HepG2 (cell line): ENCODE measurements at regions not wholly inside any gene's neighbourhood (a gene's known extent, or its start where the extent isn't known, plus 50 kb on each side); places are given as distances from the start of the nearest gene placed in this dataset.

Source experiments
- ATAC-seq: fragments of 200-7000 bp; cut with Tn5 transposase; 3 replicates; pipeline ENCODE4 v1.9.1; 2020; ENCODE audit warnings: mild to moderate bottlenecking, moderate library complexity
- BruUV-seq: library from RNA; stranded (reverse); fragments of 400-500 nt; replicated peaks from 2 replicates; lab custom pipeline; 2021; lab: Mats Ljungman, UMichigan
- CTCF ChIA-PET: fragments of 300-600 bp; formaldehyde crosslinking; extraction: SDS; loops from one replicate; lab custom pipeline; 2021; ENCODE audit warnings: low total read pairs, inconsistent platforms, low intra/inter-chr PET ratio; lab: Yijun Ruan, JAX
- POLR2A ChIA-PET: fragments of 350-600 bp; sonication (Branson Sonifier 250); formaldehyde crosslinking; loops from one replicate; lab custom pipeline; 2020; ENCODE audit warnings: antibody characterized with exemption, inconsistent platforms; lab: Yijun Ruan, JAX
- DNase-seq: peaks from one replicate; pipeline ENCODE4 v3.0.0-alpha.2; 2015; ENCODE audit warnings: low spot score
- FAIRE-seq: peaks from 3 replicates; lab custom pipeline; 2011; peaks lifted over from hg19 to GRCh38; lab: Jason Lieb, UNC
- H2AFZ ChIP-seq: one replicate; pipeline ENCODE4 v1.6.1; 2011; ENCODE audit warnings: low read length, inconsistent platforms
- H3K27ac ChIP-seq: fragments of 300-600 bp; 3 replicates; pipeline ENCODE4 v1.8.0; 2011; ENCODE audit warnings: mixed run types, mild to moderate bottlenecking, mixed read lengths, low read length, inconsistent platforms; ENCODE audit not compliant: insufficient read depth; ENCODE audit errors: extremely low read length
- H3K27me3 ChIP-seq, 2 experiments: fragments of 200-600 bp in 1 of 2; 2 replicates in 1 of 2; 3 replicates in 1 of 2; pipeline versions ENCODE4 v1.6.0 to v1.8.0; 2011; ENCODE audit warnings: low read length in 2 of 2, mild to moderate bottlenecking in 2 of 2, moderate library complexity in 2 of 2, inconsistent platforms in 1 of 2; ENCODE audit not compliant: insufficient read depth in 2 of 2, control insufficient read depth in 1 of 2
- H3K36me3 ChIP-seq, 2 experiments: fragments of 200-600 bp in 1 of 2; replicated peaks in 1 of 2; 2 replicates in 1 of 2; 3 replicates in 1 of 2; pipeline versions ENCODE4 v1.5.1 to v1.8.0; 2011; ENCODE audit warnings: low read length in 2 of 2, inconsistent platforms in 1 of 2; ENCODE audit not compliant: insufficient read depth in 2 of 2, control insufficient read depth in 1 of 2
- H3K4me1 ChIP-seq: 2 replicates; pipeline ENCODE4 v1.5.1; 2012; ENCODE audit warnings: low read length, inconsistent platforms; ENCODE audit not compliant: insufficient read depth
- H3K4me2 ChIP-seq: 2 replicates; pipeline ENCODE4 v1.6.0; 2011; ENCODE audit warnings: low read depth, low read length, inconsistent platforms
- H3K4me3 ChIP-seq, 3 experiments: fragments of 200-600 bp in 1 of 3; sonication (generic), shearing (Covaris generic) in 1 of 3; replicated peaks in 1 of 3; 2 replicates each; pipeline ENCODE4 v1.5.1; 2011 to 2016; ENCODE audit warnings: low read length in 3 of 3, inconsistent platforms in 2 of 3, low read depth in 2 of 3, mild to moderate bottlenecking in 2 of 3, control low read depth in 1 of 3, mixed read lengths in 1 of 3; ENCODE audit not compliant: insufficient read depth in 1 of 3
- H3K79me2 ChIP-seq: one replicate; pipeline ENCODE4 v1.6.1; 2011; ENCODE audit warnings: low read length, inconsistent platforms; ENCODE audit not compliant: insufficient read depth
- H3K9ac ChIP-seq: 2 replicates; pipeline ENCODE4 v1.6.0; 2011; ENCODE audit warnings: mild to moderate bottlenecking, low read depth, low read length, inconsistent platforms; ENCODE audit not compliant: insufficient read depth
- H3K9me3 ChIP-seq: 2 replicates; pipeline ENCODE4 v1.5.1; 2012; ENCODE audit warnings: mild to moderate bottlenecking, low read length
- H4K20me1 ChIP-seq: 2 replicates; pipeline ENCODE4 v1.6.0; 2011; ENCODE audit warnings: inconsistent platforms, mild to moderate bottlenecking, low read length, moderate library complexity; ENCODE audit not compliant: insufficient read depth
- ATRX ChIP-seq: sonication (generic); formaldehyde crosslinking; IDR thresholded peaks from 2 replicates; pipeline ENCODE4 v1.4.0; 2020; ENCODE audit warnings: missing genetic modification reagents, borderline replicate concordance
- DR1 ChIP-seq: sonication (generic); formaldehyde crosslinking; IDR thresholded peaks from 2 replicates; pipeline ENCODE4 v1.8.0; 2021; ENCODE audit warnings: mild to moderate bottlenecking, missing genetic modification reagents, inconsistent platforms
- JDP2 ChIP-seq: sonication (generic); formaldehyde crosslinking; IDR thresholded peaks from 2 replicates; pipeline ENCODE4 v1.8.1; 2022; ENCODE audit warnings: missing genetic modification reagents, borderline replicate concordance
- SALL1 ChIP-seq: sonication (generic); formaldehyde crosslinking; IDR thresholded peaks from 2 replicates; pipeline ENCODE4 v1.8.0; 2022; ENCODE audit warnings: mild to moderate bottlenecking, missing genetic modification reagents
- ZBTB8A ChIP-seq: sonication (generic); formaldehyde crosslinking; IDR thresholded peaks from 2 replicates; pipeline ENCODE4 v1.4.0; 2020; ENCODE audit warnings: mild to moderate bottlenecking, low read depth, missing genetic modification reagents, borderline replicate concordance
- ZNF292 ChIP-seq: sonication (generic); formaldehyde crosslinking; IDR thresholded peaks from 2 replicates; pipeline ENCODE4 v1.8.1; 2022; ENCODE audit warnings: mild to moderate bottlenecking, low read depth, missing genetic modification reagents, borderline replicate concordance
- ZNF674 ChIP-seq: sonication (generic); formaldehyde crosslinking; IDR thresholded peaks from 2 replicates; pipeline ENCODE4 v1.5.0; 2020; ENCODE audit warnings: low read depth, mild to moderate bottlenecking, missing genetic modification reagents
- WGBS: methylation state at CpG from one replicate; pipeline ENCODE4 v1.1.6; 2017; ENCODE audit warnings: low lambda C conversion rate; 5-methylcytosine and 5-hydroxymethylcytosine counted together
- in situ Hi-C: cut with HindIII; loops from 2 replicates; pipeline ENCODE4 v1.10.0; 2017; ENCODE audit warnings: low pct_unique_long_range_greater_than_20kb; ENCODE audit not compliant: extremely low pct_ligation_motif_present
- intact Hi-C: fragments of 100-400 bp; cut with micrococcal nuclease; formaldehyde crosslinking; loops from one replicate; pipeline ENCODE4 v1.10.0; 2022; ENCODE audit not compliant: unreplicated experiment
- TF ChIP-seq, protein P1 (sequence below): sonication (generic); formaldehyde crosslinking; IDR thresholded peaks from 2 replicates; pipeline ENCODE4 v1.5.0; 2020; ENCODE audit warnings: mild to moderate bottlenecking, missing genetic modification reagents, borderline replicate concordance
- TF ChIP-seq, protein P2 (sequence below): sonication (generic); formaldehyde crosslinking; IDR thresholded peaks from 2 replicates; pipeline ENCODE4 v1.4.0; 2020; ENCODE audit warnings: missing genetic modification reagents
- TF ChIP-seq, protein P3 (sequence below): sonication (generic); formaldehyde crosslinking; IDR thresholded peaks from 2 replicates; pipeline ENCODE4 v1.8.1; 2022; ENCODE audit warnings: mild to moderate bottlenecking, missing genetic modification reagents
- TF ChIP-seq, protein P4 (sequence below): sonication (generic); formaldehyde crosslinking; IDR thresholded peaks from 2 replicates; pipeline ENCODE4 v1.8.0; 2023; ENCODE audit warnings: mild to moderate bottlenecking, missing genetic modification reagents
- TF ChIP-seq, protein P5 (sequence below): sonication (generic); formaldehyde crosslinking; IDR thresholded peaks from 2 replicates; pipeline ENCODE4 v1.8.0; 2022; ENCODE audit warnings: missing genetic modification reagents, mild to moderate bottlenecking, inconsistent platforms, borderline replicate concordance
- TF ChIP-seq, protein P6 (sequence below): IDR thresholded peaks from 2 replicates; pipeline ENCODE4 v1.6.1; 2016; ENCODE audit warnings: control low read depth

DNA sequence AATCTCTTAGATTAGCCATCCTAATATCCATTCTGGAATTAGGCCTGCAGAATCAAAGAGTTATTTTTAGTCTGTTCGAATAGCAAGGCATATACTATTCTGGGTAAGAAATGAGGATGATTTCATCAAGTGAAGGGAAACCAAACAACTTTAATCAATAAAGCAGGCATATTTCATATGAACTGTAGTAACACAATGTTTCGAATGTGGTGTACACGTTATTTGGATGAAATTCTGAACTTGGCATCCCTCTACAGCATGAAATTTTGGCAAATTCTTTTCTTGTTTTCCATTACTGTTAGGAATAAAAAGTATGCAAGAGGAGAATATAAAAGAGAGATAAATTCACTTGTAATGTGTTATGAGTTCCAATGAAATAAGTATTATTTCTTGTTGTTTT lies 1233.3 kb upstream of the SEL1L start:
- H3K9me3 ChIP-seq = no peaks in the 10 kb centered on the region; the same call in none of the 2 replicates
- no peak overlapping the region for H3K4me2 ChIP-seq
- no TSS peak for BruUV-seq
- no peak for FAIRE-seq
- in situ Hi-C loops (no loop called here), intact Hi-C loops (no loop called here)
- 0% methylated on average over 3 of the region's 3 CpGs for WGBS
- H3K27ac ChIP-seq = no peak overlapping the region
- no peaks in the 10 kb centered on the region for H3K36me3 ChIP-seq
- H4K20me1 ChIP-seq = no peaks in the 10 kb centered on the region
- H3K79me2 ChIP-seq = no peaks in the 10 kb centered on the region
- ChIA-PET CTCF (no interaction called here), POLR2A (no interaction called here)
- no peaks in the 10 kb centered on the region for H3K4me1 ChIP-seq
- no peak overlapping the region for H3K9ac ChIP-seq
- H3K4me3 ChIP-seq = no peak overlapping the region
- H3K27me3 ChIP-seq = no peaks in the 10 kb centered on the region; a peak in 1 of 5 replicates
- no peak for DNase-seq
- no peak overlapping the region for H2AFZ ChIP-seq
- ATAC-seq = no peak
- TF ChIP-seq JDP2 (CRISPR knock-in tag) = no peak
- TF ChIP-seq, protein P1, sequence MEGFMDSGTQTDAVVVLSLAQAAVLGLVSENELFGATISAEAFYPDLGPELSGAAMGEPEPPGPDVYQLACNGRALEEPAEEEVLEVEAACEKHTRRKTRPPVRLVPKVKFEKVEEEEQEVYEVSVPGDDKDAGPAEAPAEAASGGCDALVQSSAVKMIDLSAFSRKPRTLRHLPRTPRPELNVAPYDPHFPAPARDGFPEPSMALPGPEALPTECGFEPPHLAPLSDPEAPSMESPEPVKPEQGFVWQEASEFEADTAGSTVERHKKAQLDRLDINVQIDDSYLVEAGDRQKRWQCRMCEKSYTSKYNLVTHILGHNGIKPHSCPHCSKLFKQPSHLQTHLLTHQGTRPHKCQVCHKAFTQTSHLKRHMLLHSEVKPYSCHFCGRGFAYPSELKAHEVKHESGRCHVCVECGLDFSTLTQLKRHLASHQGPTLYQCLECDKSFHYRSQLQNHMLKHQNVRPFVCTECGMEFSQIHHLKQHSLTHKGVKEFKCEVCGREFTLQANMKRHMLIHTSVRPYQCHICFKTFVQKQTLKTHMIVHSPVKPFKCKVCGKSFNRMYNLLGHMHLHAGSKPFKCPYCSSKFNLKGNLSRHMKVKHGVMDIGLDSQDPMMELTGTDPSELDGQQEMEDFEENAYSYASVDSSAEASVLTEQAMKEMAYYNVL (CRISPR knock-in tag) = no peak
- TF ChIP-seq ZNF674 (CRISPR knock-in tag) = no peak
- no peak for TF ChIP-seq ZNF292 (CRISPR knock-in tag)
- TF ChIP-seq, protein P2, sequence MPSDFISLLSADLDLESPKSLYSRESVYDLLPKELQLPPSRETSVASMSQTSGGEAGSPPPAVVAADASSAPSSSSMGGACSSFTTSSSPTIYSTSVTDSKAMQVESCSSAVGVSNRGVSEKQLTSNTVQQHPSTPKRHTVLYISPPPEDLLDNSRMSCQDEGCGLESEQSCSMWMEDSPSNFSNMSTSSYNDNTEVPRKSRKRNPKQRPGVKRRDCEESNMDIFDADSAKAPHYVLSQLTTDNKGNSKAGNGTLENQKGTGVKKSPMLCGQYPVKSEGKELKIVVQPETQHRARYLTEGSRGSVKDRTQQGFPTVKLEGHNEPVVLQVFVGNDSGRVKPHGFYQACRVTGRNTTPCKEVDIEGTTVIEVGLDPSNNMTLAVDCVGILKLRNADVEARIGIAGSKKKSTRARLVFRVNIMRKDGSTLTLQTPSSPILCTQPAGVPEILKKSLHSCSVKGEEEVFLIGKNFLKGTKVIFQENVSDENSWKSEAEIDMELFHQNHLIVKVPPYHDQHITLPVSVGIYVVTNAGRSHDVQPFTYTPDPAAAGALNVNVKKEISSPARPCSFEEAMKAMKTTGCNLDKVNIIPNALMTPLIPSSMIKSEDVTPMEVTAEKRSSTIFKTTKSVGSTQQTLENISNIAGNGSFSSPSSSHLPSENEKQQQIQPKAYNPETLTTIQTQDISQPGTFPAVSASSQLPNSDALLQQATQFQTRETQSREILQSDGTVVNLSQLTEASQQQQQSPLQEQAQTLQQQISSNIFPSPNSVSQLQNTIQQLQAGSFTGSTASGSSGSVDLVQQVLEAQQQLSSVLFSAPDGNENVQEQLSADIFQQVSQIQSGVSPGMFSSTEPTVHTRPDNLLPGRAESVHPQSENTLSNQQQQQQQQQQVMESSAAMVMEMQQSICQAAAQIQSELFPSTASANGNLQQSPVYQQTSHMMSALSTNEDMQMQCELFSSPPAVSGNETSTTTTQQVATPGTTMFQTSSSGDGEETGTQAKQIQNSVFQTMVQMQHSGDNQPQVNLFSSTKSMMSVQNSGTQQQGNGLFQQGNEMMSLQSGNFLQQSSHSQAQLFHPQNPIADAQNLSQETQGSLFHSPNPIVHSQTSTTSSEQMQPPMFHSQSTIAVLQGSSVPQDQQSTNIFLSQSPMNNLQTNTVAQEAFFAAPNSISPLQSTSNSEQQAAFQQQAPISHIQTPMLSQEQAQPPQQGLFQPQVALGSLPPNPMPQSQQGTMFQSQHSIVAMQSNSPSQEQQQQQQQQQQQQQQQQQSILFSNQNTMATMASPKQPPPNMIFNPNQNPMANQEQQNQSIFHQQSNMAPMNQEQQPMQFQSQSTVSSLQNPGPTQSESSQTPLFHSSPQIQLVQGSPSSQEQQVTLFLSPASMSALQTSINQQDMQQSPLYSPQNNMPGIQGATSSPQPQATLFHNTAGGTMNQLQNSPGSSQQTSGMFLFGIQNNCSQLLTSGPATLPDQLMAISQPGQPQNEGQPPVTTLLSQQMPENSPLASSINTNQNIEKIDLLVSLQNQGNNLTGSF = no peak
- TF ChIP-seq SALL1 (CRISPR knock-in tag) = no peak
- no peak for TF ChIP-seq DR1 (CRISPR knock-in tag)
- TF ChIP-seq, protein P3, sequence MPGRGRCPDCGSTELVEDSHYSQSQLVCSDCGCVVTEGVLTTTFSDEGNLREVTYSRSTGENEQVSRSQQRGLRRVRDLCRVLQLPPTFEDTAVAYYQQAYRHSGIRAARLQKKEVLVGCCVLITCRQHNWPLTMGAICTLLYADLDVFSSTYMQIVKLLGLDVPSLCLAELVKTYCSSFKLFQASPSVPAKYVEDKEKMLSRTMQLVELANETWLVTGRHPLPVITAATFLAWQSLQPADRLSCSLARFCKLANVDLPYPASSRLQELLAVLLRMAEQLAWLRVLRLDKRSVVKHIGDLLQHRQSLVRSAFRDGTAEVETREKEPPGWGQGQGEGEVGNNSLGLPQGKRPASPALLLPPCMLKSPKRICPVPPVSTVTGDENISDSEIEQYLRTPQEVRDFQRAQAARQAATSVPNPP (CRISPR knock-in tag) = no peak
- TF ChIP-seq, protein P4, sequence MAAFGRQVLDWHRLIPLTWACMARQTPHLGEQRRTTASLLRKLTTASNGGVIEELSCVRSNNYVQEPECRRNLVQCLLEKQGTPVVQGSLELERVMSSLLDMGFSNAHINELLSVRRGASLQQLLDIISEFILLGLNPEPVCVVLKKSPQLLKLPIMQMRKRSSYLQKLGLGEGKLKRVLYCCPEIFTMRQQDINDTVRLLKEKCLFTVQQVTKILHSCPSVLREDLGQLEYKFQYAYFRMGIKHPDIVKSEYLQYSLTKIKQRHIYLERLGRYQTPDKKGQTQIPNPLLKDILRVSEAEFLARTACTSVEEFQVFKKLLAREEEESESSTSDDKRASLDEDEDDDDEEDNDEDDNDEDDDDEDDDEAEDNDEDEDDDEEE = no peak
- TF ChIP-seq ZBTB8A (CRISPR knock-in tag) = no peak
- TF ChIP-seq, protein P5, sequence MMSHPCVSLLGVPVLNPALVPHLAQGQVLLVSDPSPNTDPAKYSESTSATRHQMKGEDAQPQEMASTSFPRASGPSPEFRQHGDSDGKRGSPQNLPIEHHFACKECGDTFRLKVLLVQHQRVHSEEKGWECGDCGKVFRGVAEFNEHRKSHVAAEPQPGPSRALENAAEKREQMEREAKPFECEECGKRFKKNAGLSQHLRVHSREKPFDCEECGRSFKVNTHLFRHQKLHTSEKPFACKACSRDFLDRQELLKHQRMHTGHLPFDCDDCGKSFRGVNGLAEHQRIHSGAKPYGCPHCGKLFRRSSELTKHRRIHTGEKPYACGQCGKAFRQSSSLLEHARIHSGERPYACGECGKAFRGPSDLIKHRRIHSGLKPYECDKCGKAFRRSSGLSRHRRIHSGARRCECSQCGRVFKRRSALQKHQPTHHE (CRISPR knock-in tag) = no peak
- TF ChIP-seq ATRX (CRISPR knock-in tag) = no peak
- TF ChIP-seq, protein P6, sequence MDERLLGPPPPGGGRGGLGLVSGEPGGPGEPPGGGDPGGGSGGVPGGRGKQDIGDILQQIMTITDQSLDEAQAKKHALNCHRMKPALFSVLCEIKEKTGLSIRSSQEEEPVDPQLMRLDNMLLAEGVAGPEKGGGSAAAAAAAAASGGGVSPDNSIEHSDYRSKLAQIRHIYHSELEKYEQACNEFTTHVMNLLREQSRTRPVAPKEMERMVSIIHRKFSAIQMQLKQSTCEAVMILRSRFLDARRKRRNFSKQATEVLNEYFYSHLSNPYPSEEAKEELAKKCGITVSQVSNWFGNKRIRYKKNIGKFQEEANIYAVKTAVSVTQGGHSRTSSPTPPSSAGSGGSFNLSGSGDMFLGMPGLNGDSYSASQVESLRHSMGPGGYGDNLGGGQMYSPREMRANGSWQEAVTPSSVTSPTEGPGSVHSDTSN = no peak
